HepG2 (cell line): ENCODE measurements at regions not wholly inside any gene's neighbourhood (a gene's known extent, or its start where the extent isn't known, plus 50 kb on each side); places are given as distances from the start of the nearest gene placed in this dataset.

Experiments used
- ATAC-seq: fragments of 200-7000 bp; cut with Tn5 transposase; 3 replicates; pipeline ENCODE4 v1.9.1; 2020; ENCODE audit warnings: mild to moderate bottlenecking, moderate library complexity
- BruUV-seq: library from RNA; stranded (reverse); fragments of 400-500 nt; replicated peaks from 2 replicates; lab custom pipeline; 2021; lab: Mats Ljungman, UMichigan
- CTCF ChIA-PET: fragments of 300-600 bp; formaldehyde crosslinking; extraction: SDS; loops from one replicate; lab custom pipeline; 2021; ENCODE audit warnings: low total read pairs, inconsistent platforms, low intra/inter-chr PET ratio; lab: Yijun Ruan, JAX
- POLR2A ChIA-PET: fragments of 350-600 bp; sonication (Branson Sonifier 250); formaldehyde crosslinking; loops from one replicate; lab custom pipeline; 2020; ENCODE audit warnings: antibody characterized with exemption, inconsistent platforms; lab: Yijun Ruan, JAX
- DNase-seq: peaks from one replicate; pipeline ENCODE4 v3.0.0-alpha.2; 2015; ENCODE audit warnings: low spot score
- FAIRE-seq: peaks from 3 replicates; lab custom pipeline; 2011; peaks lifted over from hg19 to GRCh38; lab: Jason Lieb, UNC
- H2AFZ ChIP-seq: one replicate; pipeline ENCODE4 v1.6.1; 2011; ENCODE audit warnings: low read length, inconsistent platforms
- H3K27ac ChIP-seq: fragments of 300-600 bp; 3 replicates; pipeline ENCODE4 v1.8.0; 2011; ENCODE audit warnings: mixed run types, mild to moderate bottlenecking, mixed read lengths, low read length, inconsistent platforms; ENCODE audit not compliant: insufficient read depth; ENCODE audit errors: extremely low read length
- H3K27me3 ChIP-seq, 2 experiments: fragments of 200-600 bp in 1 of 2; 2 replicates in 1 of 2; 3 replicates in 1 of 2; pipeline versions ENCODE4 v1.6.0 to v1.8.0; 2011; ENCODE audit warnings: low read length in 2 of 2, mild to moderate bottlenecking in 2 of 2, moderate library complexity in 2 of 2, inconsistent platforms in 1 of 2; ENCODE audit not compliant: insufficient read depth in 2 of 2, control insufficient read depth in 1 of 2
- H3K36me3 ChIP-seq, 2 experiments: fragments of 200-600 bp in 1 of 2; replicated peaks in 1 of 2; 2 replicates in 1 of 2; 3 replicates in 1 of 2; pipeline versions ENCODE4 v1.5.1 to v1.8.0; 2011; ENCODE audit warnings: low read length in 2 of 2, inconsistent platforms in 1 of 2; ENCODE audit not compliant: insufficient read depth in 2 of 2, control insufficient read depth in 1 of 2
- H3K4me1 ChIP-seq: 2 replicates; pipeline ENCODE4 v1.5.1; 2012; ENCODE audit warnings: low read length, inconsistent platforms; ENCODE audit not compliant: insufficient read depth
- H3K4me2 ChIP-seq: 2 replicates; pipeline ENCODE4 v1.6.0; 2011; ENCODE audit warnings: low read depth, low read length, inconsistent platforms
- H3K4me3 ChIP-seq, 3 experiments: fragments of 200-600 bp in 1 of 3; sonication (generic), shearing (Covaris generic) in 1 of 3; replicated peaks in 1 of 3; 2 replicates each; pipeline ENCODE4 v1.5.1; 2011 to 2016; ENCODE audit warnings: low read length in 3 of 3, inconsistent platforms in 2 of 3, low read depth in 2 of 3, mild to moderate bottlenecking in 2 of 3, control low read depth in 1 of 3, mixed read lengths in 1 of 3; ENCODE audit not compliant: insufficient read depth in 1 of 3
- H3K79me2 ChIP-seq: one replicate; pipeline ENCODE4 v1.6.1; 2011; ENCODE audit warnings: low read length, inconsistent platforms; ENCODE audit not compliant: insufficient read depth
- H3K9ac ChIP-seq: 2 replicates; pipeline ENCODE4 v1.6.0; 2011; ENCODE audit warnings: mild to moderate bottlenecking, low read depth, low read length, inconsistent platforms; ENCODE audit not compliant: insufficient read depth
- H3K9me3 ChIP-seq: 2 replicates; pipeline ENCODE4 v1.5.1; 2012; ENCODE audit warnings: mild to moderate bottlenecking, low read length
- H4K20me1 ChIP-seq: 2 replicates; pipeline ENCODE4 v1.6.0; 2011; ENCODE audit warnings: inconsistent platforms, mild to moderate bottlenecking, low read length, moderate library complexity; ENCODE audit not compliant: insufficient read depth
- RAD21 ChIP-seq: fragments of 450-650 bp; formaldehyde crosslinking; IDR thresholded peaks from 2 replicates; pipeline ENCODE4 v1.5.0; 2020; ENCODE audit warnings: mild to moderate bottlenecking
- ZBED4 ChIP-seq: sonication (generic); formaldehyde crosslinking; IDR thresholded peaks from 2 replicates; pipeline ENCODE4 v1.4.0; 2020; ENCODE audit warnings: missing genetic modification reagents, borderline replicate concordance
- ZSCAN5A ChIP-seq: sonication (generic); formaldehyde crosslinking; IDR thresholded peaks from 2 replicates; pipeline ENCODE4 v1.8.0; 2022; ENCODE audit warnings: mild to moderate bottlenecking, missing genetic modification reagents, borderline replicate concordance
- WGBS: methylation state at CpG from one replicate; pipeline ENCODE4 v1.1.6; 2017; ENCODE audit warnings: low lambda C conversion rate; 5-methylcytosine and 5-hydroxymethylcytosine counted together
- in situ Hi-C: cut with HindIII; loops from 2 replicates; pipeline ENCODE4 v1.10.0; 2017; ENCODE audit warnings: low pct_unique_long_range_greater_than_20kb; ENCODE audit not compliant: extremely low pct_ligation_motif_present
- intact Hi-C: fragments of 100-400 bp; cut with micrococcal nuclease; formaldehyde crosslinking; loops from one replicate; pipeline ENCODE4 v1.10.0; 2022; ENCODE audit not compliant: unreplicated experiment

- Histone ChIP-seq H3K9me3 (no peaks in the 10 kb centered on the region; the same call in 1 of the 2 replicates), H3K27ac (no peak overlapping the region)
- TF ChIP-seq ZSCAN5A = no peak
- no peak for TF ChIP-seq ZBED4 (CRISPR knock-in tag)
- TF ChIP-seq RAD21 (CRISPR knock-in tag) = no peak
Measured at GRCh38 chr1:209444961-209445360, 138.6 kb upstream of the CAMK1G start.

More at GRCh38 chr1:209444961-209445360, 138.6 kb upstream of the CAMK1G start:
- in situ Hi-C loops = no loop called here
- Histone ChIP-seq H4K20me1 (no peaks in the 10 kb centered on the region), H3K27me3 (no peaks in the 10 kb centered on the region), H3K4me2 (no peak overlapping the region), H3K4me1 (no peaks in the 10 kb centered on the region), H3K9ac (no peak overlapping the region), H3K79me2 (no peaks in the 10 kb centered on the region), H3K4me3 (no peak overlapping the region), H2AFZ (no peak overlapping the region), H3K36me3 (no peaks in the 10 kb centered on the region)
- FAIRE-seq = no peak
- DNase-seq = no peak
- 0% methylated on average over 1 of the region's 3 CpGs for whole genome bisulfite sequencing
- ChIA-PET POLR2A (no interaction called here), CTCF (no interaction called here)
- no TSS peak for BruUV-seq
- ATAC-seq = no peak
- intact Hi-C loops = no loop called here
